ENCODE measurements at regions not wholly inside any gene's neighbourhood (a gene's known extent, or its start where the extent isn't known, plus 50 kb on each side); places are given as distances from the start of the nearest gene placed in this dataset.

DNA sequence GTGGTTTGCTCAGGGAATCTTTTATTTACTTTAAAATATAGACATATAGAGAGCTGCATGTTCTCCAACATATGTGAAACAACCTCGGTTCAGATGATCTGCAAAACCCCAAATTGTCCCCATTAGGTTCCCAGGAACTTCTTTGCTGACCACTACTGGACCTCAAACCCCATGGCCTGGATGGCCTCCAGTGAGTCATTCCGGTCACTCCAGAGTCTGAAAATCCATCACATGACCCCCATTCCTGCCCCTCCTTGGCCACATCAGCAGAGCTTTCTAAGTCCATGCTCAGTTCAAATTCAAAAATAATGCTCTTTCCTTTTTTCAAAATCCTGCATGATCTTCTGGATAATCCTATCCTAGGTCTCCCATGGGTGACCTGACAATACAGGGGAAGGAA is 271.0 kb downstream of the TNS1 start:
- no peak overlapping the region for H3K4me3 ChIP-seq (ENCODE audit: low read depth, low read length)
- TF ChIP-seq, protein P1, sequence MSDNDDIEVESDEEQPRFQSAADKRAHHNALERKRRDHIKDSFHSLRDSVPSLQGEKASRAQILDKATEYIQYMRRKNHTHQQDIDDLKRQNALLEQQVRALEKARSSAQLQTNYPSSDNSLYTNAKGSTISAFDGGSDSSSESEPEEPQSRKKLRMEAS (IDR thresholded peaks at IDR 0.05; ENCODE audit: low read depth, low read length) = no peak
- TF ChIP-seq MYC (IDR thresholded peaks at IDR 0.05; ENCODE audit: low read depth, low read length) (no peak), CTCF (IDR thresholded peaks at IDR 0.05; ENCODE audit: low read depth, low read length) (no peak), POLR2A (IDR thresholded peaks at IDR 0.05; ENCODE audit: extremely low read depth, insufficient read length) (no peak)
- DNase-seq (ENCODE audit: low read depth) = no peak

- no peak for DNase-seq (ENCODE audit: low read depth)
- TF ChIP-seq, protein P1 (IDR thresholded peaks at IDR 0.05; ENCODE audit: low read depth, low read length) = no peak
- TF ChIP-seq MYC (IDR thresholded peaks at IDR 0.05; ENCODE audit: low read depth, low read length) (no peak), POLR2A (IDR thresholded peaks at IDR 0.05; ENCODE audit: extremely low read depth, insufficient read length) (no peak), CTCF (IDR thresholded peaks at IDR 0.05; ENCODE audit: low read depth, low read length) (no peak)
- H3K4me3 ChIP-seq (ENCODE audit: low read depth, low read length) = no peak overlapping the region
These were observed 273.3 kb downstream of the TNS1 start for GRCh38 chr2:217729421-217730053.

- TF ChIP-seq, protein P1 (IDR thresholded peaks at IDR 0.05; ENCODE audit: low read depth, low read length) = no peak
- no peak for TF ChIP-seq CTCF (IDR thresholded peaks at IDR 0.05; ENCODE audit: low read depth, low read length)
- no peak for TF ChIP-seq MYC (IDR thresholded peaks at IDR 0.05; ENCODE audit: low read depth, low read length)
- no peak for TF ChIP-seq POLR2A (IDR thresholded peaks at IDR 0.05; ENCODE audit: extremely low read depth, insufficient read length)
- no peak for DNase-seq (ENCODE audit: low read depth)
- H3K4me3 ChIP-seq (ENCODE audit: low read depth, low read length) = no peak overlapping the region
These were observed 275.0 kb downstream of the TNS1 start for GRCh38 chr2:217727801-217728200.

GRCh38 chr2:217725409-217725808 is 277.4 kb downstream of the TNS1 start:
- TF ChIP-seq POLR2A (IDR thresholded peaks at IDR 0.05; ENCODE audit: extremely low read depth, insufficient read length) (no peak), CTCF (IDR thresholded peaks at IDR 0.05; ENCODE audit: low read depth, low read length) (no peak), MYC (IDR thresholded peaks at IDR 0.05; ENCODE audit: low read depth, low read length) (no peak)
- TF ChIP-seq, protein P1 (IDR thresholded peaks at IDR 0.05; ENCODE audit: low read depth, low read length) = no peak
- no peak for DNase-seq (ENCODE audit: low read depth)
- H3K4me3 ChIP-seq (ENCODE audit: low read depth, low read length) = no peak overlapping the region

DNA sequence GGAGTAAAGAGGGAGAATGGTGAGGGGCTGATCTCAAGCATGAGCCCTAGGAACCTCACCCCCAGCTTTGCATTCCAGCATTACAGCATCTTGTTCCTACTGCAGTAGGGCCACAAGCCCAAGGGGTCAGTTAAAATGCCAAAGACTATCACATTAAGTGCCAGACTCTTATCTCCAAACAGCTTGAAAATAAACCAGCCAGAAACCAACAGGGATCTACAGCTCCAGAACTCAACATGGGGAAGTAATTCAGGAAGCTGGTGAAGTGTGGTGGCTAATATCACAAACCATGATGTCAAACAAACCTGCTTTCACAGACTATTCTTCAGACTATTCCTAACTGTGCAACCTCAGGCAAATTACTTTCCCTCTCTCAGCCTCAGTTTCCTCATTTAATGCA is 278.3 kb downstream of the TNS1 start:
- no peak overlapping the region for H3K4me3 ChIP-seq (ENCODE audit: low read depth, low read length)
- DNase-seq (ENCODE audit: low read depth) = no peak
- TF ChIP-seq CTCF (IDR thresholded peaks at IDR 0.05; ENCODE audit: low read depth, low read length) = no peak
- no peak for TF ChIP-seq MYC (IDR thresholded peaks at IDR 0.05; ENCODE audit: low read depth, low read length)
- no peak for TF ChIP-seq POLR2A (IDR thresholded peaks at IDR 0.05; ENCODE audit: extremely low read depth, insufficient read length)
- TF ChIP-seq, protein P1 (IDR thresholded peaks at IDR 0.05; ENCODE audit: low read depth, low read length) = no peak

Measured in NB4 (cell line).